ENCODE measurements at regions not wholly inside any gene's neighbourhood (a gene's known extent, or its start where the extent isn't known, plus 50 kb on each side); places are given as distances from the start of the nearest gene placed in this dataset.

- Histone ChIP-seq H3K9me3 (peaks cover 0 to 3% (median 0%) of the 10 kb centered on the region in 4 donors), H3K4me1 (no peaks in the 10 kb centered on the region), H3K27ac (no peak overlapping the region), H3K4me3 (no peak overlapping the region), H3K36me3 (no peaks in the 10 kb centered on the region), H3K27me3 (no peaks in the 10 kb centered on the region)
- intact Hi-C loops (cut with DNase I), result no loop called here
- WGBS, 2 donors, result 56 to 59% methylated on average over 2 of the region's 2 CpGs
- TF ChIP-seq POLR2AphosphoS5 (IDR thresholded peaks at IDR 0.05) (no peak), EP300 (IDR thresholded peaks at IDR 0.05) (no peak)
- DNase-seq, result no peak
Measured at GRCh38 chr9:24464319-24464951, 81.3 kb downstream of the IZUMO3 start.

DNA sequence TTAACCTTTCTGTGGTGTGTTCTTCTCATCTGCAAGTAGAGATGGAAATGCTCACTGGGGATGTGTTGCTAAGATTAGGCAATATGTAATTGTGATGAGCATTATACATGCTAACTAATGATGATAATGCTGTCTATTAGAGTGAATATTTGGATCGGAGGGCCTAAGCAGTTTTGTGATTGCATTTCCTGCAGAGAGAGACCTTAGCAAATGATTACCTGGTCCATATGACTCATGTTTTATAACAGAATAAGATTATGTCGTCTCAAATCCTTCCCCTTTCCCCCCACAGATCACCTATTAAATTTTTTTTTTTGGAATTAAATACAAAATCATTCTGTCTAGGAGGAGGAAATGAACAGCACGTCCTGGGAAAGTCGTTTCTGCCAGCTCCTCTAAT is 82.7 kb downstream of the IZUMO3 start:
- no peak for TF ChIP-seq POLR2AphosphoS5 (IDR thresholded peaks at IDR 0.05)
- no peak for TF ChIP-seq POLR2A (IDR thresholded peaks at IDR 0.05)
- TF ChIP-seq, protein P1, sequence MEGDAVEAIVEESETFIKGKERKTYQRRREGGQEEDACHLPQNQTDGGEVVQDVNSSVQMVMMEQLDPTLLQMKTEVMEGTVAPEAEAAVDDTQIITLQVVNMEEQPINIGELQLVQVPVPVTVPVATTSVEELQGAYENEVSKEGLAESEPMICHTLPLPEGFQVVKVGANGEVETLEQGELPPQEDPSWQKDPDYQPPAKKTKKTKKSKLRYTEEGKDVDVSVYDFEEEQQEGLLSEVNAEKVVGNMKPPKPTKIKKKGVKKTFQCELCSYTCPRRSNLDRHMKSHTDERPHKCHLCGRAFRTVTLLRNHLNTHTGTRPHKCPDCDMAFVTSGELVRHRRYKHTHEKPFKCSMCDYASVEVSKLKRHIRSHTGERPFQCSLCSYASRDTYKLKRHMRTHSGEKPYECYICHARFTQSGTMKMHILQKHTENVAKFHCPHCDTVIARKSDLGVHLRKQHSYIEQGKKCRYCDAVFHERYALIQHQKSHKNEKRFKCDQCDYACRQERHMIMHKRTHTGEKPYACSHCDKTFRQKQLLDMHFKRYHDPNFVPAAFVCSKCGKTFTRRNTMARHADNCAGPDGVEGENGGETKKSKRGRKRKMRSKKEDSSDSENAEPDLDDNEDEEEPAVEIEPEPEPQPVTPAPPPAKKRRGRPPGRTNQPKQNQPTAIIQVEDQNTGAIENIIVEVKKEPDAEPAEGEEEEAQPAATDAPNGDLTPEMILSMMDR (IDR thresholded peaks at IDR 0.05), result no peak
- TF ChIP-seq EP300 (IDR thresholded peaks at IDR 0.05), result no peak
- Histone ChIP-seq H3K4me1 (no peaks in the 10 kb centered on the region), H3K27ac (no peak overlapping the region), H3K9me3 (peaks cover 0 to 3% (median 0%) of the 10 kb centered on the region in 4 donors), H3K4me3 (no peak overlapping the region), H3K36me3 (no peaks in the 10 kb centered on the region), H3K27me3 (no peaks in the 10 kb centered on the region)
- intact Hi-C loops (cut with DNase I), result no loop called here
- no peak for DNase-seq
- 39 to 69% methylated on average over 4 of the region's 4 CpGs for WGBS, 2 donors

GRCh38 chr9:24460781-24461180 is 84.9 kb downstream of the IZUMO3 start:
- TF ChIP-seq, protein P1 (IDR thresholded peaks at IDR 0.05), result no peak
- TF ChIP-seq EP300 (IDR thresholded peaks at IDR 0.05), result no peak
- no peak for TF ChIP-seq POLR2A (IDR thresholded peaks at IDR 0.05)
- no peak for TF ChIP-seq POLR2AphosphoS5 (IDR thresholded peaks at IDR 0.05)
- peaks cover 0 to 3% (median 0%) of the 10 kb centered on the region in 4 donors for H3K9me3 ChIP-seq

GRCh38 chr9:24459953-24460352 is 85.7 kb downstream of the IZUMO3 start:
- intact Hi-C loops (cut with DNase I), result no loop called here

More at GRCh38 chr9:24460781-24461180, 84.9 kb downstream of the IZUMO3 start:
- no peaks in the 10 kb centered on the region for H3K4me1 ChIP-seq
- DNase-seq, result no peak
- no peak overlapping the region for H3K27ac ChIP-seq
- WGBS, 2 donors, result 85 to 88% methylated on average over 5 of the region's 5 CpGs
- no peak overlapping the region for H3K4me3 ChIP-seq
- no peaks in the 10 kb centered on the region for H3K36me3 ChIP-seq
- no peaks in the 10 kb centered on the region for H3K27me3 ChIP-seq
- intact Hi-C loops (cut with DNase I), result no loop called here

GRCh38 chr9:24451346-24451745 is 94.4 kb downstream of the IZUMO3 start:
- TF ChIP-seq POLR2AphosphoS5 (IDR thresholded peaks at IDR 0.05), result no peak
- TF ChIP-seq, protein P1 (IDR thresholded peaks at IDR 0.05), result no peak
- TF ChIP-seq POLR2A (IDR thresholded peaks at IDR 0.05), result no peak
- TF ChIP-seq EP300 (IDR thresholded peaks at IDR 0.05), result no peak
- Histone ChIP-seq H3K27me3 (no peaks in the 10 kb centered on the region), H3K27ac (no peak overlapping the region), H3K4me3 (no peak overlapping the region), H3K36me3 (no peaks in the 10 kb centered on the region), H3K9me3 (no peaks in the 10 kb centered on the region), H3K4me1 (peaks cover 0 to 9% (median 0%) of the 10 kb centered on the region in 4 donors)
- 57 to 68% methylated on average over 2 of the region's 2 CpGs for WGBS, 2 donors
- no peak for DNase-seq
- intact Hi-C loops (cut with DNase I), result no loop called here

More at GRCh38 chr9:24459953-24460352, 85.7 kb downstream of the IZUMO3 start:
- Histone ChIP-seq H3K9me3 (peaks cover 0 to 3% (median 0%) of the 10 kb centered on the region in 4 donors), H3K27me3 (no peaks in the 10 kb centered on the region), H3K36me3 (no peaks in the 10 kb centered on the region), H3K4me3 (no peak overlapping the region), H3K4me1 (no peaks in the 10 kb centered on the region), H3K27ac (no peak overlapping the region)
- TF ChIP-seq EP300 (IDR thresholded peaks at IDR 0.05) (no peak), POLR2AphosphoS5 (IDR thresholded peaks at IDR 0.05) (no peak), POLR2A (IDR thresholded peaks at IDR 0.05) (no peak)
- TF ChIP-seq, protein P1 (IDR thresholded peaks at IDR 0.05), result no peak
- DNase-seq, result no peak
- WGBS, 2 donors, result 88 to 93% methylated on average over 1 of the region's 1 CpG

All from sigmoid colon (tissue), 6 donors.